Mesodermal cell (in vitro differentiated cells): ENCODE measurements at regions not wholly inside any gene's neighbourhood (a gene's known extent, or its start where the extent isn't known, plus 50 kb on each side); places are given as distances from the start of the nearest gene placed in this dataset.

Experiments used
- H3K27ac ChIP-seq: 2 replicates; pipeline ENCODE4 v1.7.0; 2013; ENCODE audit warnings: mild to moderate bottlenecking, low read depth, low read length, moderate library complexity; ENCODE audit not compliant: severe bottlenecking
- H3K36me3 ChIP-seq: 2 replicates; pipeline ENCODE4 v1.7.1; 2013; ENCODE audit warnings: mild to moderate bottlenecking, low read length, moderate library complexity; ENCODE audit not compliant: control insufficient read depth, insufficient read depth
- H3K4me1 ChIP-seq: one replicate; pipeline ENCODE4 v1.7.1; 2013; ENCODE audit warnings: mild to moderate bottlenecking, low read length; ENCODE audit not compliant: insufficient read depth, control insufficient read depth, poor library complexity, severe bottlenecking
- H3K4me3 ChIP-seq: 2 replicates; pipeline ENCODE4 v1.7.0; 2013; ENCODE audit warnings: low read length, control low read depth, mild to moderate bottlenecking; ENCODE audit not compliant: insufficient read depth, poor library complexity, severe bottlenecking; ENCODE audit errors: extremely low read depth
- H3K9me3 ChIP-seq: 2 replicates; pipeline ENCODE4 v1.7.1; 2013; ENCODE audit warnings: mild to moderate bottlenecking, low read length, moderate library complexity; ENCODE audit not compliant: control insufficient read depth
- WGBS, 2 experiments: methylation state at CpG; one replicate each; pipeline ENCODE4 v1.1.5; 2013; ENCODE audit warnings: missing lambda C conversion rate in 2 of 2; ENCODE audit not compliant: insufficient coverage in 2 of 2; 5-methylcytosine and 5-hydroxymethylcytosine counted together

DNA sequence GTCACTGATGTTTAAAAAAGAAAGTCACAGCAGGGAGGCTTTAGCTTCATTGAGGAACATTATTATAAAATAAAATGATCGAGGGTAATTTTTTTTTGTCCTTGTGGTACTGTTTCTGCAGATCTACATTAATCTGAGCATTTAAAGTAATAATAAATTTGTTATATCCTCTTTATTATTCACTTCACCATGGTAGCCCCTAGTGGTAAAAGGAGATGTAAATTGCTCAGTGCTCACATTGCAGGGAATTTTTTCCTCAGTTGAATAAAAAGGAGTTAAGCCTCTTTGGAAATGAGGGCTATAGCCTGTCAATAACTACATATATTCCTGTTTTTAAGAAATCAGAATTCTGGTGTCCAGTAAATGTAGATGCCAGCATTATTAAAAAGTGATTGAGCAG is 99.7 kb upstream of the VPREB1 start:
- Histone ChIP-seq H3K9me3 (no peaks in the 10 kb centered on the region), H3K36me3 (no peaks in the 10 kb centered on the region), H3K4me3 (no peak overlapping the region), H3K27ac (no peak overlapping the region), H3K4me1 (peaks cover 3% of the 10 kb centered on the region)
- no CpG with 5 or more reads among the region's 1 CpG for WGBS, 2 experiments

DNA sequence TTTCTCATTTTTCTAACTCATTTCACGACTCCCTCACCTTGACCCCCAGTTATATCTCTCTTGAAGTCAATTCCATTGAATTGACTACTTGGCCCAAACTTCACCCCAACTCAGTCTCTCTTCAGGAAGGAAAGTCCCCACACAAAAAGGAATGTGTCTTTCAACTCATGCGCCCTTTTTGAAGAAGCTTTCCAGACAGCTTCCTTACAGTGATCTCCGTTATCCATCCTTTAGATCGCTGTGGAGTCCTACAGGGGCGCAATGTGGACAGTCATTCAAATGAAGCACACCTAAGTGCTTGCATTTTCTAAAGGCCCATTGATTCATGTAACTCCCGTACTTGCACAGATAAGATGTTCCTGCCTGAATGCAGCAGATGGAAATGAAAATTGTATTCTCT is 101.1 kb upstream of the VPREB1 start:
- Histone ChIP-seq H3K27ac (no peak overlapping the region), H3K4me3 (no peak overlapping the region), H3K9me3 (no peaks in the 10 kb centered on the region), H3K36me3 (no peaks in the 10 kb centered on the region), H3K4me1 (peaks cover 3% of the 10 kb centered on the region)
- WGBS, 2 experiments: 87 to 91% methylated on average over 5 to 6 of the region's 6 CpGs

DNA sequence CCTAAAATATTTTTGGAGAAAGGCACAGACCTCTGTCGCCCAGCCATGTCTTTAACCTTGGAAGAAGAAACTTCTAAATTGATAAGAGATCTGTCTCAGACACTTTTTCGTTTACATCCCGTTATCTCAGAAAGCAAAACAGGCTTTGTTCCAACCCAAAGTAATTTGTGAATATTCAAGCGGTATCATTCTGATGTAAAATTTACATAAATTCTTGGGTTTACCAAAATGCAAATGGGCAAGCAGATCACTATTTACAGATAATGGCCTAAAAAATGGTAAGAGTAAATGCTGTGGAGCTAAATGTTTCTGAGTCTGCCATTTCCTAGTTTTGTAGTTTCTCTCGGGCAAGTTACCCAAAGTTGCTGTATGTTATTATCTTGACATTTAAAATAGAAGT is 101.9 kb upstream of the VPREB1 start:
- Histone ChIP-seq H3K27ac (no peak overlapping the region), H3K4me1 (peaks cover 3% of the 10 kb centered on the region), H3K9me3 (no peaks in the 10 kb centered on the region), H3K4me3 (no peak overlapping the region), H3K36me3 (no peaks in the 10 kb centered on the region)
- WGBS, 2 experiments: no CpG with 5 or more reads among the region's 5 CpGs

DNA sequence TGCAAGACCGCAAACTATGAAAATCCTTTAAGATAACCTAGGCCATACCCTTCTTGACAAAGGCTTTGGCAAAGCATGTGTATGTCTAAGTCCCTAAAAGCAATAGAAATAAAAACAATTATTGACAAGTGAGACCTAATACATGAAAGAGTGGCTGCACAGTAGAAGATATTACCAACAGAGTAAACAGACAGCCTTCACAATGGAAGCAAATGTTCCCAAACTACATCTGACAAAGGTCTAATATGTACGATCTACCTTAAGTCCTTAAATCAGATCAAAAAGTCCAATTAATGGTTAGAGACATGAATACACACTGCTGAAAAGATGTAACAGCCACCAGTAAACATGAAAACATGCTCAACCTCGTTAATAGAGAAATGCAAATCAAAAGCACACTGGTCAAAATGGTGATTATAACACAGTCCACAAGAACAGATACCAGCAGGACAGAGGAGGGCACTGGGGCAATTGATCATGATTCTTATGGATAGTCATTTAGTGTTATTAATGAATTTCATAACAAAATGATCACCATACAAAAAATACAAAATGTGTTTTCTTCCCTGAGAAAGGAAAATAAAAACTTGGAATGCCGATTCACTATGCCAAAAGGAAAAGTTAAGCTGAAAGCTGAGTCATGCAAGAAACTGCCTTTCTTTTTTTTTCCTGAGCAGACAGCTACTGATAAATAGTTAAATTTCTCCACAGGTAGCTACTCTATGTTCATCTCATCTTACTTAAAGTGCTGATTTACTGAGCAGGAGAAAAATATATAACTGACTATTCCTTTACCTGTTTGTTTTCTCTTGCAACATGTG is 102.6 kb upstream of the VPREB1 start:
- peaks cover 3% of the 10 kb centered on the region for H3K4me1 ChIP-seq
- H3K36me3 ChIP-seq: no peaks in the 10 kb centered on the region
- H3K4me3 ChIP-seq: no peak overlapping the region
- H3K27ac ChIP-seq: no peak overlapping the region
- H3K9me3 ChIP-seq: no peaks in the 10 kb centered on the region
- 56 to 83% methylated on average over 1 of the region's 4 CpGs for WGBS, 2 experiments

DNA sequence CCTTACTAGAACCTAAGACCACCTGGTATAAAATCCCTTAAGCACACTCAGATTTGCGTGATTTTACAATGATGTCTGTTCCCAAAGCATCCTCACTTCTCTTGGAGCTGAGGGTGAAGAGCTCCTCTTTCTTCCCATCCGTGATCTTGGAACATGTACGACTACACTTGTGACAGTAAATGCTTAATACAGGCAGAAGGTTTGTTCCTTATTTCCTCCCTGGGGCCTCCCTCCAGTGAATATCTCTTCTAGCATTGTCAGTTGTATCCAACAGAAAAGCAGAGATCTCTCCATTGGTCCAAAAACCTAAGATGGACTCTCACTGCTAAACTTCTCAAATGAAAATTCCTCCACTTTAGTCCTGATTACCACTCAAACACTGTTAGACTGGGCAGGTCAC is 103.6 kb upstream of the VPREB1 start:
- Histone ChIP-seq H3K4me3 (no peak overlapping the region), H3K4me1 (peaks cover 3% of the 10 kb centered on the region), H3K27ac (no peak overlapping the region), H3K36me3 (no peaks in the 10 kb centered on the region), H3K9me3 (no peaks in the 10 kb centered on the region)
- WGBS, 2 experiments: 67 to 83% methylated on average over 1 of the region's 3 CpGs

DNA sequence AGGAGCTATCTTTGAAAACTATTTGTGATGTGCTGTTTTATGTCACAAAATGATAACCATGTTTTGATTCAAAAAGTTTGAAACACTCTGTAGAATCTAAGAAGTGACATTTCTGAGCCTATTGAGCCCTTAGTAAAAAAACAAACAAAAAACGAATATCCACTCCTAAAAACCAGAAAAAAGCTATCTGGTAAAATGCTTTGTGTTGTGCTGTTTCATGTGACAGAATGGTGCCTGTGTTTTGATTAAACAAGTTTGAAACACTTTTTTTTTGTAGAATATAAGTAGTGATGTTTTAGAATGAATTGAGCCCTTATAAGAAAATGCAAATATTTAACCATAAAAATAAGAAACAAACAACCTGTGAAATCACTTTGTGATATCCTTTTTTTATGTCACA is 105.2 kb upstream of the VPREB1 start:
- no CpG with 5 or more reads among the region's 1 CpG for WGBS, 2 experiments
- peaks cover 3% of the 10 kb centered on the region for H3K4me1 ChIP-seq
- H3K27ac ChIP-seq: no peak overlapping the region
- no peak overlapping the region for H3K4me3 ChIP-seq
- H3K9me3 ChIP-seq: no peaks in the 10 kb centered on the region
- no peaks in the 10 kb centered on the region for H3K36me3 ChIP-seq

DNA sequence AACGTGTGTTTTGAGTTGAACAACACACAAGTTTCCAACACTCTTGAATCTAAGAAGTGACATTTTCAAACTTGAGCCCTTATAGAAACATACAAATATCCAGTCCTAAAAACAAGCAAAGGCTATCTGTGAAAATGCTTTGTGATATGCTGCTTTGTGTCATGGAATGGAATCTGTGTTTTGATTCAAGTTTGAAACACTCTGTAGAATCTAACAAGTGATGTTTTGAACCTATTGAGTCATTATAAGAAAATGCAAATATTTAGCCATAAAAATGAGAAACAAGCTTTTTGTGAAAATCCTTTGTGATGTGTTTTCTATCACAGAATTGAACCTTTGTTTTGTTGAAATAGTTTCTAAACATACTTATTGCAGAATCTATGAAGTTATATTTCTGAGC is 105.7 kb upstream of the VPREB1 start:
- H3K4me1 ChIP-seq: peaks cover 3% of the 10 kb centered on the region
- H3K9me3 ChIP-seq: no peaks in the 10 kb centered on the region
- H3K36me3 ChIP-seq: no peaks in the 10 kb centered on the region
- H3K4me3 ChIP-seq: no peak overlapping the region
- no peak overlapping the region for H3K27ac ChIP-seq
- WGBS, 2 experiments: 80% methylated on average over 1 of the region's 1 CpG; no CpG with 5 or more reads in 1 of the 2 experiments

DNA sequence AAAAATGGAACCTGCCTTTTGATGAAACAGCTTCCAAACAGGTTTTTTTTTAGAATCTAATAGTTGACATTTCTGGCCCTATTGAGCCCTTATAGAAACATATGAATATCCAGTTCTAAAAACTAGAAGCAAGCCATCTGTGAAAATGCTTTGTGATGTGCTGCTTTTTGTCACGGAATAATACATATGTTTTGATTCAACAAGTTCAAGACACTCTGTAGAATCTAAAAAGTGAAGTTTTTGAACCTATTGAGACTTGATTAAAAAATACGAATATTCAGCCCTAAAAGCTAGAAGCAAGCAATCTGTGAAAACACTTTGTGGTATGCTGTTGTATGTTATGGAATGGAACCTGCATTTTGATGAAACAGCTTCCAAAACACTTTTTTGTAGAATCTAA is 106.7 kb upstream of the VPREB1 start:
- WGBS, 2 experiments: 86 to 100% methylated on average over 1 of the region's 2 CpGs

DNA sequence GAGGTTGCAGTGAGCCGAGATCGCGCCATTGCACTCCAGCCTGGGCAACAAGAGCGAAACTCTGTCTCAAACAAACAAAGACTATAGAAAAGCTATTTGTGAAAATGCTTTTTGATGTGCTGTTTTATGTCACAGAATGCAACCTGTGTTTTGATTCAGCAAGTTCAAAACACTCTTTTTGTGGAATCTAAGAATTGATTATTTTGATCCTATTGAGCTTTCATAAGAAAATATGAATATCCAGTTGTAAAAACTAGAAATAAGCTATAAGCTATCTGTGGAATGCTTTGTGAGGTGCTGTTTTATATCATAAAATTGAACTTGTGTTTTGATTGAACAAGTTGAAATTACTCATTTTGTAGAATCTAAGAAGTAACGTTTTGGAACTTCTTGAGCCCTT is 110.7 kb upstream of the VPREB1 start:
- 100% methylated on average over 1 of the region's 5 CpGs; no CpG with 5 or more reads in 1 of the 2 experiments for WGBS, 2 experiments
- Histone ChIP-seq H3K36me3 (no peaks in the 10 kb centered on the region), H3K9me3 (no peaks in the 10 kb centered on the region), H3K4me3 (no peak overlapping the region), H3K27ac (no peak overlapping the region), H3K4me1 (peaks cover 6% of the 10 kb centered on the region)

More for the DNA sequence above, 106.7 kb upstream of the VPREB1 start:
- H3K4me1 ChIP-seq: peaks cover 3% of the 10 kb centered on the region
- no peaks in the 10 kb centered on the region for H3K9me3 ChIP-seq
- no peak overlapping the region for H3K4me3 ChIP-seq
- H3K27ac ChIP-seq: no peak overlapping the region
- no peaks in the 10 kb centered on the region for H3K36me3 ChIP-seq

DNA sequence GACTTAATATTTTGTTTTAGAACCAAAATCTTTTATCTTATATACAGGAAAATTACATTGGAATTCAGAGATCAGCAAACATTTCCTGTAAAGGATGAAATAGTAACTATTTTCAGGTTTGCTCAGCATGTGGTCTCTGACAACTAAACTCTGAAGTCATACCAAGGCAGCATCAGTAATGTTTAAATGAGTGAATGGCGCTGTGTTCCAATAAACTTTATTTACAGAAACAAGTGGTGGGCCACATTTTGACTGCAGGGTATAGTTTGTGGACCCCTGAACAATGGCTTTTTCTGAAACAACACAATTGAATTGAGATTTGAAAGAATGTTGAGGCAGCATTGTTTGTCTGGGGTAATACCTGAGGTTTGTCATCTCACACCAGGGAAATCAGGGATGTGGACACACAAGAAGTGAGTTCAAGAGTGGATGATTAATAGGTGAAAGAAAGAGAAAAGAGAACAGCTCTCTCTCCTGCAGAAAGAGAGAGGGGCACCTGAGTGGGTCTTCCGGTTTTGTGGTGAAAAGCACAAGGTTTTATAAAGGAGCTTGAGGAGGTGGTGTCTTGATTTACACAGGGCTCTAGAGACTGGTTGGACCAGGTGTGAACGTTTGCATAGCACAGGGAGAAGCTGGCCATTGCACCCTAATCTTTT is 113.5 kb upstream of the VPREB1 start:
- 69 to 80% methylated on average over 1 to 2 of the region's 3 CpGs for WGBS, 2 experiments
- Histone ChIP-seq H3K27ac (no peak overlapping the region), H3K4me1 (peaks cover 6% of the 10 kb centered on the region), H3K4me3 (no peak overlapping the region), H3K36me3 (no peaks in the 10 kb centered on the region), H3K9me3 (no peaks in the 10 kb centered on the region)

DNA sequence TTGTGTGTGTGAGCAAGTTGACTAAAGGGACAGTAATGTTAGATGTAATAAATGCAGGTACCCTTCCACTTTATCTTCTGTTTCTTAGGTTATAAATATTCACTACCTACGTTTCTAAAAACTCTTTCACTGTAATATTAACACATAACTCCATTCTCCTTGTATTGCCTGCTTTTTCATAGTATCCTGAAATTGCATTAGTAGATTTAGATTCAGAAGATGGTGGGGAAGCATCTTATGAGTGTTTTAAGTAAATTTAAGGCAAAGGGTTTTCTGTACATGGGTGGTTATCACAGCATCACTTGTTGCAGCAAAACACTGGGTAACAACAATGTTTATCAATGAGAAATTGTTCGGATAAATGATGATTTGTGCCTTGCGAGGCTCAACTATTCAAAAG is 115.2 kb upstream of the VPREB1 start:
- Histone ChIP-seq H3K27ac (no peak overlapping the region), H3K4me3 (no peak overlapping the region), H3K9me3 (no peaks in the 10 kb centered on the region), H3K36me3 (no peaks in the 10 kb centered on the region), H3K4me1 (peaks cover 6% of the 10 kb centered on the region)
- 79 to 100% methylated on average over 2 of the region's 3 CpGs for WGBS, 2 experiments
